OCI-LY7 (cell line): ENCODE measurements at regions not wholly inside any gene's neighbourhood (a gene's known extent, or its start where the extent isn't known, plus 50 kb on each side); places are given as distances from the start of the nearest gene placed in this dataset.

Source experiments
- CTCF ChIP-seq: fragments of 200-600 bp; sonication (generic); conservative IDR thresholded peaks from 2 replicates; pipeline ENCODE4 v1.5.1; 2014; ENCODE audit warnings: mild to moderate bottlenecking, antibody characterized with exemption, low read length, moderate library complexity, mixed read lengths
- EZH2phosphoT487 ChIP-seq: fragments of 200-600 bp; sonication (generic); IDR thresholded peaks from 2 replicates; pipeline ENCODE4 v1.6.1; 2018; ENCODE audit warnings: low read depth, borderline replicate concordance, mild to moderate bottlenecking, mixed run types, antibody characterized with exemption, low read length, moderate library complexity, mixed read lengths

- TF ChIP-seq EZH2phosphoT487: no peak
- no peak for TF ChIP-seq CTCF
Observed at GRCh38 chr19:56966697-56967299, 126.3 kb upstream of the PEG3 start.
